Activated B cell treated with CpG ODN at 0.5 μM for 24 hours (primary cell): ENCODE measurements at regions not wholly inside any gene's neighbourhood (a gene's known extent, or its start where the extent isn't known, plus 50 kb on each side); places are given as distances from the start of the nearest gene placed in this dataset.
"Not testable (repeated sequence)": the region's sequence is repeated elsewhere in the genome, so short reads cannot be mapped to it uniquely, and the experiment has no call there.

ENCODE experiments used
- ATAC-seq: fragments of 200-7000 bp; cut with Tn5 transposase; one replicate; pipeline ENCODE4 v1.10.0; 2021; ENCODE audit warnings: low read depth, mild to moderate bottlenecking, moderate library complexity
- CTCF ChIA-PET: fragments of 350-600 bp; sonication (Branson Sonifier 250); formaldehyde crosslinking; loops from one replicate; lab custom pipeline; 2021; ENCODE audit warnings: antibody characterized with exemption; lab: Charles Lee
- POLR2A ChIA-PET: fragments of 350-600 bp; sonication (Branson Sonifier 250); formaldehyde crosslinking; loops from one replicate; lab custom pipeline; 2021; ENCODE audit warnings: antibody characterized with exemption; lab: Charles Lee
- DNase-seq: peaks from one replicate; pipeline ENCODE4 v3.0.0; 2022
- H3K27ac Mint-ChIP-seq: one replicate; pipeline ENCODE4 v1.8.0; 2020; ENCODE audit warnings: mixed read lengths
- H3K27me3 Mint-ChIP-seq: one replicate; pipeline ENCODE4 v1.8.0; 2021; ENCODE audit warnings: mixed read lengths
- H3K36me3 Mint-ChIP-seq: one replicate; pipeline ENCODE4 v1.8.0; 2021; ENCODE audit warnings: low read depth, mixed read lengths
- H3K4me1 Mint-ChIP-seq: one replicate; pipeline ENCODE4 v1.8.0; 2021; ENCODE audit warnings: mixed read lengths
- H3K4me3 Mint-ChIP-seq: one replicate; pipeline ENCODE4 v1.8.0; 2020; ENCODE audit warnings: mild to moderate bottlenecking, mixed read lengths
- H3K9me3 Mint-ChIP-seq: one replicate; pipeline ENCODE4 v1.8.0; 2020; ENCODE audit warnings: mixed read lengths
- CTCF ChIP-seq: fragments of 200-600 bp; IDR thresholded peaks from one replicate; pipeline ENCODE4 v1.8.0; 2022; ENCODE audit warnings: antibody characterized with exemption, mild to moderate bottlenecking
- intact Hi-C: fragments of 100-400 bp; cut with micrococcal nuclease; formaldehyde crosslinking; loops from one replicate; pipeline ENCODE4 v1.15.1; 2024

GRCh38 chr12:3378655-3379054 is 112.3 kb upstream of the PRMT8 start:
- Mint-ChIP-seq H3K4me1 (no peaks in the 10 kb centered on the region), H3K27me3 (peaks cover 21% of the 10 kb centered on the region), H3K27ac (no peak overlapping the region), H3K4me3 (no peak overlapping the region), H3K9me3 (no peaks in the 10 kb centered on the region), H3K36me3 (no peaks in the 10 kb centered on the region)
- ATAC-seq, result no peak
- no peak for TF ChIP-seq CTCF
- POLR2A ChIA-PET, result no interaction called here
- DNase-seq, result no peak
- CTCF ChIA-PET, result no interaction called here
- intact Hi-C loops, result no loop called here

DNA sequence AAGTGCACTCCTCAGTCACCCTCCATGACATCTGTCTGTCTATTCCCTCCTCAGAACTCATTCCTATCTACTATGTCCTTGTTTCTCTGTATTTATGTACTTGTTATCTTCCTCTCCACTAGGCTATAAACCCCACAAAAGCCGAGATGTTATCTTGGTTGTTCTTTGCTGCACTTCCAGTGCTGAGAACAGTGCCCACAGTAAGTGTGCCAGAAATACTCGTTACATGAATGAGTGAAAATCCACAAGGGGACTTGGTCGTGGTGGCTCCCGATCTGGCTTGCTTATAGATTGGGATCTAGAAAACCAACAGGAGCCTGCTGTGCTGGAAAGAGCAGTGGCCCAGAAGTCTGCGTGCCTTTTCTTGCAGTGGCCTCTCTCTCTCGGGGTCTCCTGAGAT is 111.9 kb upstream of the PRMT8 start:
- ChIA-PET CTCF (no interaction called here), POLR2A (no interaction called here)
- H3K27ac Mint-ChIP-seq, result no peak overlapping the region
- H3K4me3 Mint-ChIP-seq, result no peak overlapping the region
- no peaks in the 10 kb centered on the region for H3K36me3 Mint-ChIP-seq
- no peak for DNase-seq
- intact Hi-C loops, result no loop called here
- no peak for TF ChIP-seq CTCF
- peaks cover 22% of the 10 kb centered on the region for H3K27me3 Mint-ChIP-seq
- no peaks in the 10 kb centered on the region for H3K9me3 Mint-ChIP-seq
- no peaks in the 10 kb centered on the region for H3K4me1 Mint-ChIP-seq
- no peak for ATAC-seq

- POLR2A ChIA-PET, result no interaction called here
- DNase-seq (no peak), ATAC-seq (no peak)
- CTCF ChIA-PET, result no interaction called here
- no peaks in the 10 kb centered on the region for H3K9me3 Mint-ChIP-seq
- no peak for TF ChIP-seq CTCF
- no peak overlapping the region for H3K4me3 Mint-ChIP-seq
- no peak overlapping the region for H3K27ac Mint-ChIP-seq
- no peaks in the 10 kb centered on the region for H3K36me3 Mint-ChIP-seq
- no peaks in the 10 kb centered on the region for H3K4me1 Mint-ChIP-seq
- H3K27me3 Mint-ChIP-seq, result peaks cover 22% of the 10 kb centered on the region
- intact Hi-C loops, result no loop called here
Observed at GRCh38 chr12:3380200-3381043, 110.6 kb upstream of the PRMT8 start.

DNA sequence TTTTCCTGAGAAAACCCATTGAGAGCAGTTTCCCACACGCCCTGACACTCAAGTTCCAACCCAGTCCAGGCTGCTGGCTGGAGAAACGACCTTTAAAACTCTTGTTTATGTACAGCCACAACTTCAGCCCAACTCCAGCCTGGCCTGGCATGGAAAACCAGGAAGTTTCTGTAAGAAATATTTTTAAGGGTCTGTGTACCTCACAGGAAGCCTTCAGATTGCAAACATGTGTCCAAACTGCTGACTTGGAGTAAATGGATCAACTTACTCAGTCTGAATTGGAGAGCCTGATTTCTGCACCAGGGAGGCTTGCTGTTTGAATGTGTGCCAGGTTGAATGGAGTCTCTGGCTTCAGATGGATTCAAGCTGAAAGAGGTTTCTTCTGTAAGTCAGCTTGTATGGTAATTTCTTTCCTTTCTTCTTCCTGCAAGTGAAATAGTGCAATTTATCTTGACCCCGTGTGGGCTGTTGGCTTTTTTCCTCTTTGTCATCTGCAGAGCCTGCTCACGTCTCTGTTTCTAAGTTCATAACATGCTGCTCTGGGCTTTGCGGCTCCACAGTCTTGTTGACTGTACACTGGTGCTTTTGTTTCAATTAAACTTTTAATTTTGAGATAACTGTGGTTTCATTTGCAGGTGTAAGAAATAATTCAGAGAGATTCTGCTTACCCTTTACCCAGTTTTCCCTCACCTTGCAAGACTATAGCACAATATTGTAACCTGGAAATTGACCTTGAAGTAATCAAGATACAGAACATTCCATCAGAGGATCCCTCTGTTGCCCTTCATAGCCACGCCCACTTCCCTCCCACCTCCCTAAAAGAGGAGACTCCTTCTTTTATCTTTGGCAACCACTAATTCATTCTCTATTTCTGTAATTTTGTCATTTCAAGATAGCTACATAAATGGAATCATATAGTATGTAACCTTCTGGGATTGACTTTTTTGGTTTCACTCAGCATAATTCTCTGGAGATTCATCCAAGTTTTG is 109.7 kb upstream of the PRMT8 start:
- Mint-ChIP-seq H3K36me3 (no peaks in the 10 kb centered on the region), H3K27ac (no peak overlapping the region), H3K9me3 (peaks cover 1% of the 10 kb centered on the region), H3K4me3 (no peak overlapping the region), H3K27me3 (peaks cover 21% of the 10 kb centered on the region), H3K4me1 (no peaks in the 10 kb centered on the region)
- DNase-seq (no peak), ATAC-seq (no peak)
- CTCF ChIA-PET, result no interaction called here
- no peak for TF ChIP-seq CTCF
- intact Hi-C loops, result no loop called here
- POLR2A ChIA-PET, result no interaction called here

- no peak for TF ChIP-seq CTCF
- DNase-seq (no peak), ATAC-seq (no peak)
- H3K4me1 Mint-ChIP-seq, result no peaks in the 10 kb centered on the region
- ChIA-PET POLR2A (no interaction called here), CTCF (no interaction called here)
- H3K9me3 Mint-ChIP-seq, result peaks cover 2% of the 10 kb centered on the region
- intact Hi-C loops, result no loop called here
- no peak overlapping the region for H3K27ac Mint-ChIP-seq
- no peak overlapping the region for H3K4me3 Mint-ChIP-seq
- no peaks in the 10 kb centered on the region for H3K36me3 Mint-ChIP-seq
- H3K27me3 Mint-ChIP-seq, result peaks cover 3% of the 10 kb centered on the region
Observed at GRCh38 chr12:3389986-3390385, 101.0 kb upstream of the PRMT8 start.

GRCh38 chr12:3397596-3397995 is 93.4 kb upstream of the PRMT8 start:
- H3K9me3 Mint-ChIP-seq, H3K27ac Mint-ChIP-seq, H3K4me3 Mint-ChIP-seq, ATAC-seq, CTCF ChIA-PET, POLR2A ChIA-PET, DNase-seq, H3K4me1 Mint-ChIP-seq, intact Hi-C loops, H3K36me3 Mint-ChIP-seq: not testable (repeated sequence)
- H3K27me3 Mint-ChIP-seq, result peaks cover 17% of the 10 kb centered on the region
